Neural crest cell (in vitro differentiated cells): ENCODE measurements at regions not wholly inside any gene's neighbourhood (a gene's known extent, or its start where the extent isn't known, plus 50 kb on each side); places are given as distances from the start of the nearest gene placed in this dataset.

Experiments
- DNase-seq: peaks from one replicate; pipeline ENCODE4 v3.0.0; 2021; ENCODE audit warnings: low read depth, mixed read lengths, low spot score
- H3K27ac Mint-ChIP-seq: one replicate; pipeline ENCODE4 v1.8.0; 2021; ENCODE audit warnings: mild to moderate bottlenecking, mixed read lengths; ENCODE audit not compliant: unreplicated experiment
- H3K27me3 Mint-ChIP-seq: 2 replicates; pipeline ENCODE4 v1.8.0; 2021; ENCODE audit warnings: low read depth, mild to moderate bottlenecking, mixed read lengths
- H3K36me3 Mint-ChIP-seq: 2 replicates; pipeline ENCODE4 v1.8.0; 2021; ENCODE audit warnings: low read depth, mild to moderate bottlenecking, mixed read lengths
- H3K4me1 Mint-ChIP-seq: 2 replicates; pipeline ENCODE4 v1.8.0; 2021; ENCODE audit warnings: mixed read lengths
- H3K4me3 Mint-ChIP-seq: one replicate; pipeline ENCODE4 v1.8.0; 2021; ENCODE audit warnings: mild to moderate bottlenecking, mixed read lengths
- H3K9me3 Mint-ChIP-seq: 2 replicates; pipeline ENCODE4 v1.8.0; 2021; ENCODE audit warnings: mixed read lengths
- CTCF ChIP-seq: fragments of 200-600 bp; sonication (generic); conservative IDR thresholded peaks from 2 replicates; pipeline ENCODE4 v1.5.0; 2021; ENCODE audit warnings: antibody characterized with exemption, mild to moderate bottlenecking

GRCh38 chr18:6504605-6505497 lies 90.1 kb upstream of the L3MBTL4 start:
- no peaks in the 10 kb centered on the region for H3K9me3 Mint-ChIP-seq
- H3K4me1 Mint-ChIP-seq = no peaks in the 10 kb centered on the region
- H3K27ac Mint-ChIP-seq = no peak overlapping the region
- H3K36me3 Mint-ChIP-seq = no peaks in the 10 kb centered on the region
- no peak overlapping the region for H3K4me3 Mint-ChIP-seq
- DNase-seq = no peak
- H3K27me3 Mint-ChIP-seq = peaks cover 3% of the 10 kb centered on the region
- no peak for TF ChIP-seq CTCF

GRCh38 chr18:6505498-6505875 lies 90.8 kb upstream of the L3MBTL4 start:
- Mint-ChIP-seq H3K27me3 (peaks cover 3% of the 10 kb centered on the region), H3K9me3 (no peaks in the 10 kb centered on the region), H3K4me1 (no peaks in the 10 kb centered on the region), H3K27ac (no peak overlapping the region), H3K36me3 (no peaks in the 10 kb centered on the region), H3K4me3 (no peak overlapping the region)
- no peak for DNase-seq
- no peak for TF ChIP-seq CTCF

GRCh38 chr18:6509417-6509816 lies 94.7 kb upstream of the L3MBTL4 start:
- no peaks in the 10 kb centered on the region for H3K9me3 Mint-ChIP-seq
- DNase-seq = no peak
- no peaks in the 10 kb centered on the region for H3K4me1 Mint-ChIP-seq
- no peak for TF ChIP-seq CTCF
- peaks cover 2% of the 10 kb centered on the region for H3K27me3 Mint-ChIP-seq
- H3K4me3 Mint-ChIP-seq = no peak overlapping the region
- no peak overlapping the region for H3K27ac Mint-ChIP-seq
- H3K36me3 Mint-ChIP-seq = no peaks in the 10 kb centered on the region

GRCh38 chr18:6509832-6510231 lies 95.1 kb upstream of the L3MBTL4 start:
- TF ChIP-seq CTCF = no peak
- DNase-seq = no peak
- H3K36me3 Mint-ChIP-seq = no peaks in the 10 kb centered on the region
- no peak overlapping the region for H3K27ac Mint-ChIP-seq
- no peak overlapping the region for H3K4me3 Mint-ChIP-seq
- H3K9me3 Mint-ChIP-seq = no peaks in the 10 kb centered on the region
- H3K27me3 Mint-ChIP-seq = no peaks in the 10 kb centered on the region
- no peaks in the 10 kb centered on the region for H3K4me1 Mint-ChIP-seq

GRCh38 chr18:6520901-6521300 lies 106.2 kb upstream of the L3MBTL4 start:
- no peak for TF ChIP-seq CTCF
- Mint-ChIP-seq H3K9me3 (peaks cover 18% of the 10 kb centered on the region), H3K36me3 (peaks cover 11% of the 10 kb centered on the region), H3K27ac (no peak overlapping the region), H3K27me3 (no peaks in the 10 kb centered on the region), H3K4me1 (no peaks in the 10 kb centered on the region), H3K4me3 (no peak overlapping the region)
- no peak for DNase-seq
